Subcutaneous abdominal adipose tissue (tissue), 5 donors: ENCODE measurements at regions not wholly inside any gene's neighbourhood (a gene's known extent, or its start where the extent isn't known, plus 50 kb on each side); places are given as distances from the start of the nearest gene placed in this dataset.

Experiments
- H3K27ac ChIP-seq: one replicate; pipeline ENCODE4 v1.7.0; 2013; ENCODE audit warnings: low read depth, mild to moderate bottlenecking, inconsistent platforms, low read length, moderate library complexity
- H3K27me3 ChIP-seq, 5 donors: one replicate each; pipeline ENCODE4 v1.7.0; 2013; ENCODE audit warnings: low read length in 5 of 5, inconsistent platforms in 1 of 5; ENCODE audit not compliant: control insufficient read depth in 5 of 5, insufficient read depth in 4 of 5
- H3K36me3 ChIP-seq, 5 donors: one replicate each; pipeline ENCODE4 v1.7.0; 2013; ENCODE audit warnings: low read length in 5 of 5; ENCODE audit not compliant: control insufficient read depth in 5 of 5, insufficient read depth in 5 of 5
- H3K4me1 ChIP-seq, 5 donors: one replicate each; pipeline ENCODE4 v1.7.0; 2013; ENCODE audit warnings: low read length in 5 of 5, mild to moderate bottlenecking in 3 of 5, moderate library complexity in 1 of 5; ENCODE audit not compliant: control insufficient read depth in 5 of 5, insufficient read depth in 5 of 5
- H3K4me3 ChIP-seq, 5 donors: one replicate each; pipeline ENCODE4 v1.7.0; 2013; ENCODE audit warnings: low read length in 5 of 5, low read depth in 1 of 5
- H3K9ac ChIP-seq, 5 donors: one replicate each; pipeline ENCODE4 v1.7.0; 2013; ENCODE audit warnings: low read length in 5 of 5, mild to moderate bottlenecking in 4 of 5, moderate library complexity in 3 of 5
- H3K9me3 ChIP-seq, 5 donors: one replicate each; pipeline ENCODE4 v1.7.0; 2013; ENCODE audit warnings: low read length in 5 of 5; ENCODE audit not compliant: control insufficient read depth in 5 of 5
- donor health status: healthy.
- donor health status: healthy.
- donor health status: healthy.
- donor health status: healthy.
- donor health status: healthy.

DNA sequence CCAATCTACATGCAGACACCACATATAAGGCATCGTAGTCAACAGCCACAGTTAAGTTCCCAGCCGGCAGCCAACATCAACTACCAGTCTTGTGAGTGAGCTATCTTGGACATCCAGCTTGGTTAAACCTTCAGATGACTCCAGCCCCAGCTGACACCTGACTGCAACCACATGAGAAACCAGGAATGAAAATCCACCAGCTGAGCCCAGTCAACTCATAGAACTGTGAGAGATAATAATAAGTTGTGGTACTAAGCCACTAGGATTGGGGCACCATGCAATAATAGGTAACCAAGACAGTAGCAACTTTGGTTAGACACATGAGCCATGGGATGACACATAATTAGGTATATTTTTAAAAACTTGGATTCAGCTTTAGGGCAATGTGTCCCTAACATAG is 188.1 kb upstream of the BCOR start:
- H3K27ac ChIP-seq, result no peak overlapping the region
- no peak overlapping the region for H3K9ac ChIP-seq
- peaks cover 0 to 13% (median 0%) of the 10 kb centered on the region in 5 donors for H3K27me3 ChIP-seq
- H3K4me3 ChIP-seq, result no peak overlapping the region
- peaks cover 6 to 34% (median 21%) of the 10 kb centered on the region in 5 donors for H3K9me3 ChIP-seq
- no peaks in the 10 kb centered on the region for H3K36me3 ChIP-seq
- H3K4me1 ChIP-seq, result no peaks in the 10 kb centered on the region

GRCh38 chrX:40284852-40285251 is 187.1 kb upstream of the BCOR start:
- no peaks in the 10 kb centered on the region for H3K4me1 ChIP-seq
- H3K4me3 ChIP-seq, result no peak overlapping the region
- no peak overlapping the region for H3K27ac ChIP-seq
- no peak overlapping the region for H3K9ac ChIP-seq
- H3K9me3 ChIP-seq, result peaks cover 6 to 26% (median 17%) of the 10 kb centered on the region in 5 donors
- no peaks in the 10 kb centered on the region for H3K36me3 ChIP-seq
- peaks cover 0 to 4% (median 0%) of the 10 kb centered on the region in 5 donors for H3K27me3 ChIP-seq

- H3K36me3 ChIP-seq, result no peaks in the 10 kb centered on the region
- H3K4me1 ChIP-seq, result no peaks in the 10 kb centered on the region
- no peak overlapping the region for H3K9ac ChIP-seq
- H3K27me3 ChIP-seq, result peaks cover 0 to 9% (median 4%) of the 10 kb centered on the region in 5 donors
- no peak overlapping the region for H3K4me3 ChIP-seq
- no peak overlapping the region for H3K27ac ChIP-seq
- peaks cover 4 to 21% (median 13%) of the 10 kb centered on the region in 5 donors for H3K9me3 ChIP-seq
Measured at GRCh38 chrX:40283981-40284380, 186.2 kb upstream of the BCOR start.

- H3K9me3 ChIP-seq, result peaks cover 3 to 14% (median 10%) of the 10 kb centered on the region in 5 donors
- H3K4me3 ChIP-seq, result no peak overlapping the region
- H3K27me3 ChIP-seq, result peaks cover 0 to 11% (median 4%) of the 10 kb centered on the region in 5 donors
- H3K4me1 ChIP-seq, result no peaks in the 10 kb centered on the region
- no peak overlapping the region for H3K27ac ChIP-seq
- H3K9ac ChIP-seq, result no peak overlapping the region
- H3K36me3 ChIP-seq, result no peaks in the 10 kb centered on the region
Measured at GRCh38 chrX:40282946-40283660, 185.3 kb upstream of the BCOR start.

DNA sequence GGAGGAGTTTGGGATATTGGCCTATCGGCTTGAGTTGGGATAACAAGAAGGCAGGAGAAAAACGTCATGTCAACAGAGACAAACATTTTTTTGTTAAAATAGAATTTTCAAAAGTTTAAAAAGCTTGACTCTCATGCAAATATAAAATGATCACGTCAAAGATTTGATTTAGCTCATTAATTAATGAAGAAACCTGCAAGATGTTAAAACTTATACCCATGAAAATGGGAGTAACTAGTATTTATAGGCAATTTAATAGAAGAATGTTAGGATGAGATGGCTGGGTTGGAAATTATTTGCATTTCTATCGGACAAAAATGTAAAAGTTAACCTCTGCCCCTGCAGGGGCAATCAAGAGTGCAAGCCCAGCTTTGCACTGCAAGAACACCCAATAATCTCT is 184.6 kb upstream of the BCOR start:
- Histone ChIP-seq H3K27ac (no peak overlapping the region), H3K36me3 (no peaks in the 10 kb centered on the region), H3K9me3 (peaks cover 3 to 12% (median 10%) of the 10 kb centered on the region in 5 donors), H3K4me1 (no peaks in the 10 kb centered on the region), H3K27me3 (peaks cover 0 to 12% (median 4%) of the 10 kb centered on the region in 5 donors), H3K4me3 (no peak overlapping the region), H3K9ac (no peak overlapping the region)

DNA sequence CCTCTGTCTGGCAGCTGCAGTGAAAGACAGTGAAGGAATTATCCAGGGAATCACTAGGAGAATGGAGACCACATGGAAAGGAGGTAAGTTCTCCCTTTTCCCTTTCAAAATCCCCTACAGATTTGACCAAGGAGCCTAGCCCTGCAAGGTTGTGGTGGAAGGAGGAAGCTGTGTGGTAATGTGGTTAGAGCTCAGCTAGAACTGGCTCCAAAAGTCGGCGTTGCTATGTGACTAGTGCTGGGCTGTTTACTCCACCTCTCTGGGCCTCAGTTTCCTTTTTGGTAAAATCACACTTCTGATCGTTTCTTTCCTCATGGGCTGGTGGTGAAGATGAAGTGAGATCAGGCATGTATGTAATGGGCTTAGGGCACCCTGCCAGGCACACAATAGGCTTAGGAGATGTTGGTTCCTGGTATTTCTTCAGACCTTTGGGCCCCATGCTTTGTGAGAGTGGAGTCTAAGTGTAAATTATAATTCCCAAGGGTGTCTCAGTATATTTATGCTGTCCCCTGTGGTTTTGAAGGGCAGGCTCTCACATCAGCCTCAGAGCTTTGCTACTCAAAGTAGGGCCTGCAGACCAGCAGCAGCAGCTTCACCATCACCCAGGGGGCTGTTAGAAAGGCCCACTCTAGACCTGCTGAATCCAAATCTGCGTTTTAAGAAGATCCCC is 183.7 kb upstream of the BCOR start:
- H3K27ac ChIP-seq, result no peak overlapping the region
- no peak overlapping the region for H3K4me3 ChIP-seq
- H3K36me3 ChIP-seq, result no peaks in the 10 kb centered on the region
- H3K9ac ChIP-seq, result no peak overlapping the region
- H3K27me3 ChIP-seq, result peaks cover 0 to 12% (median 4%) of the 10 kb centered on the region in 5 donors
- H3K9me3 ChIP-seq, result peaks cover 3 to 17% (median 10%) of the 10 kb centered on the region in 5 donors
- H3K4me1 ChIP-seq, result no peaks in the 10 kb centered on the region

DNA sequence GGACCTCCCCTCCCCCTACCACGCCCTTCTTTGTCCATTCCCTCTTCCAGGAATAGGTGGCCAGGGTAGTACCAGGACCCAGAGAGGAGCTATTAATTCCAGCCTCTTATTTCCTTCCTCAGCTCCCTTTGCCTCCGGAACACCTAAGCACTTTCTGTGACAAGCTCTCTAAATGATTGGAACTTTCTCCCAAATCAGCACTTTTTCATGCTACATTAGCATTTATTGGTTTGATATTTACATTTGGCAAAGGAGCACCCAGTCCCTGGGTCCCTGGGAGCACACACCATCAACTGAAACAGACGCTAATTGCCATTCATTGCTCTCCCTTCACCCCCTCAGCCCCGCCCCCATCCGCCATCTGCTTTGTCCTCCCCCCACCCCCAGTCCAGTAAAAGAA is 182.0 kb upstream of the BCOR start:
- peaks cover 3 to 23% (median 13%) of the 10 kb centered on the region in 5 donors for H3K9me3 ChIP-seq
- H3K4me1 ChIP-seq, result no peaks in the 10 kb centered on the region
- H3K4me3 ChIP-seq, result no peak overlapping the region
- no peaks in the 10 kb centered on the region for H3K36me3 ChIP-seq
- H3K27me3 ChIP-seq, result peaks cover 0 to 12% (median 4%) of the 10 kb centered on the region in 5 donors
- H3K9ac ChIP-seq, result no peak overlapping the region
- H3K27ac ChIP-seq, result no peak overlapping the region

- H3K4me1 ChIP-seq, result no peaks in the 10 kb centered on the region
- no peaks in the 10 kb centered on the region for H3K36me3 ChIP-seq
- no peak overlapping the region for H3K4me3 ChIP-seq
- H3K9ac ChIP-seq, result no peak overlapping the region
- no peak overlapping the region for H3K27ac ChIP-seq
- H3K27me3 ChIP-seq, result peaks cover 0 to 12% (median 2%) of the 10 kb centered on the region in 5 donors
- H3K9me3 ChIP-seq, result peaks cover 3 to 20% (median 13%) of the 10 kb centered on the region in 5 donors
Measured at GRCh38 chrX:40279091-40279430, 181.3 kb upstream of the BCOR start.

DNA sequence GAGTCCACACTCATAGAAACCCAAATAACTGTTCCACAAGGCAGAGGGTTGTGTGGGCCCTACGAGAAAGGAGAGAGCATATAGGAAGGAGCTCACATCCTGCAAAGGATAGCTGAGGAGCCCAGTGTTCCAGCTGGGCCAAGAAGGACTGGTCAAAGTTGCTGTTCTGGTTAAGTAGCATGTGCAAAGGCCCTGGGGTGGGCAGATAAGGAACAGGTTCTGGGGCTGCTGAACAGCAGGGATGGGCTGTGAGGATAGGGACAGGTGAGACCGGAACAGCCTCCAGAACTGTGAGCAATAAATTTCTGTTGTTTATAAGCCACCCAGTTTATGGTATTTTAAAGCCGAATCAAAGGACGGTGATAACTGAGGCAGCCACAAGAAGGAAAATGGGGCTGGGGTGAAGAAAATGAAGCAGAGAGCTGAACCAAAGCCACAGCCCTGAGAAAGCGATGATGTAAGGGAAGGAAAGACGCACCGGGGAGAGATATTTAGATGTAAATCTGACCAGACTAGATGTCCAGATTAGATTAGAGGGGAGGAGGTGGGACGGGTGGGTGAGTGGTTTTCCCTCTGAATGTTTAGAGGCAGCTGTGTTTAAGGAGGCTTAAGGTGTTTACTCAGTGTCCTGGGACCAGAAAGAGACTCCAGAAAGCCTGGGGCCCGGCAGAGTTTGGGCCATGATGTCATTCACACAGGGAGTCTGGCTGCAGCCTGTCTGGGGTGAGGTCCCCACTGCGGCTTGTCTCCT is 180.8 kb upstream of the BCOR start:
- no peaks in the 10 kb centered on the region for H3K36me3 ChIP-seq
- no peak overlapping the region for H3K9ac ChIP-seq
- H3K4me1 ChIP-seq, result peaks cover 0 to 2% (median 0%) of the 10 kb centered on the region in 5 donors
- no peak overlapping the region for H3K27ac ChIP-seq
- H3K9me3 ChIP-seq, result peaks cover 3 to 20% (median 13%) of the 10 kb centered on the region in 5 donors
- no peak overlapping the region for H3K4me3 ChIP-seq
- H3K27me3 ChIP-seq, result peaks cover 0 to 12% (median 2%) of the 10 kb centered on the region in 5 donors

- H3K27me3 ChIP-seq, result peaks cover 0 to 12% (median 5%) of the 10 kb centered on the region in 5 donors
Measured at GRCh38 chrX:40277672-40278071, 179.9 kb upstream of the BCOR start.

More at GRCh38 chrX:40277672-40278071, 179.9 kb upstream of the BCOR start:
- no peaks in the 10 kb centered on the region for H3K36me3 ChIP-seq
- H3K9ac ChIP-seq, result no peak overlapping the region
- H3K27ac ChIP-seq, result no peak overlapping the region
- H3K4me3 ChIP-seq, result no peak overlapping the region
- peaks cover 0 to 4% (median 0%) of the 10 kb centered on the region in 5 donors for H3K4me1 ChIP-seq
- H3K9me3 ChIP-seq, result peaks cover 3 to 23% (median 13%) of the 10 kb centered on the region in 5 donors
